Transverse colon (tissue), 3 donors: ENCODE measurements at regions not wholly inside any gene's neighbourhood (a gene's known extent, or its start where the extent isn't known, plus 50 kb on each side); places are given as distances from the start of the nearest gene placed in this dataset.

Source experiments
- EP300 ChIP-seq: sonication (generic); formaldehyde crosslinking; IDR thresholded peaks from one replicate; pipeline ENCODE4 v1.6.1; 2017; ENCODE audit warnings: antibody characterized with exemption, low read depth
- POLR2A ChIP-seq: fragments of 450-650 bp; IDR thresholded peaks from one replicate; pipeline ENCODE4 v1.6.1; 2016; ENCODE audit warnings: antibody characterized with exemption, mild to moderate bottlenecking, moderate library complexity
- TF ChIP-seq, protein P1 (sequence below), 5 experiments: fragments of 200-600 bp in 3 of 5; fragments of 450-650 bp in 2 of 5; sonication (generic) in 3 of 5; IDR thresholded peaks; 1 replicate in 2 of 5; 2 replicates in 3 of 5; pipeline ENCODE4 v1.5.1; 2016 to 2017; ENCODE audit warnings: antibody characterized with exemption in 5 of 5, inconsistent platforms in 3 of 5, mild to moderate bottlenecking in 2 of 5, moderate library complexity in 1 of 5

DNA sequence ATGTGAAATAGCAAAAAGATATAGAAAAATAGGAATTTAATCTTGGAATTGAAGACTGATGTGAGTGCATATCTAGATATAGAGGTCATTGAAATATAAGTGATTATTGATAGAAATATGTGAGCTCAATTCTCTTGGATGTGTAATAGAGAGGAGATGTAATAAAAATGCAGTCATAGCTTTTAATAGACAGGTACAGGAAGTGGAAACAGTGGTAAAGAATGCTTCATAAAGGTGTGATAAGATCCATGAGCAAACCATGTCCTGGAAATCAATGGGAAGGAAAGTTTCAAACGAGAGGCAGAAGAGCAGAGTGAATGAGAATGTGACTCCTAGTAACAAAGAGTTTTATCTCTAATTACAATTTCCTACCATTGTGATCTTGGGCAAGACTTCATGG lies 634.7 kb upstream of the ZNF804A start:
- TF ChIP-seq, protein P1, sequence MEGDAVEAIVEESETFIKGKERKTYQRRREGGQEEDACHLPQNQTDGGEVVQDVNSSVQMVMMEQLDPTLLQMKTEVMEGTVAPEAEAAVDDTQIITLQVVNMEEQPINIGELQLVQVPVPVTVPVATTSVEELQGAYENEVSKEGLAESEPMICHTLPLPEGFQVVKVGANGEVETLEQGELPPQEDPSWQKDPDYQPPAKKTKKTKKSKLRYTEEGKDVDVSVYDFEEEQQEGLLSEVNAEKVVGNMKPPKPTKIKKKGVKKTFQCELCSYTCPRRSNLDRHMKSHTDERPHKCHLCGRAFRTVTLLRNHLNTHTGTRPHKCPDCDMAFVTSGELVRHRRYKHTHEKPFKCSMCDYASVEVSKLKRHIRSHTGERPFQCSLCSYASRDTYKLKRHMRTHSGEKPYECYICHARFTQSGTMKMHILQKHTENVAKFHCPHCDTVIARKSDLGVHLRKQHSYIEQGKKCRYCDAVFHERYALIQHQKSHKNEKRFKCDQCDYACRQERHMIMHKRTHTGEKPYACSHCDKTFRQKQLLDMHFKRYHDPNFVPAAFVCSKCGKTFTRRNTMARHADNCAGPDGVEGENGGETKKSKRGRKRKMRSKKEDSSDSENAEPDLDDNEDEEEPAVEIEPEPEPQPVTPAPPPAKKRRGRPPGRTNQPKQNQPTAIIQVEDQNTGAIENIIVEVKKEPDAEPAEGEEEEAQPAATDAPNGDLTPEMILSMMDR (IDR thresholded peaks at IDR 0.05), result no peak
- TF ChIP-seq EP300 (no peak), POLR2A (no peak)
